Esophagus squamous epithelium (tissue), 4 donors: ENCODE measurements at regions not wholly inside any gene's neighbourhood (a gene's known extent, or its start where the extent isn't known, plus 50 kb on each side); places are given as distances from the start of the nearest gene placed in this dataset.

Experiments used
- POLR2A ChIP-seq, 4 donors: fragments of 450-650 bp; IDR thresholded peaks; one replicate each; pipeline ENCODE4 v1.6.1; 2017; ENCODE audit warnings: antibody characterized with exemption in 4 of 4, mild to moderate bottlenecking in 4 of 4, moderate library complexity in 3 of 4
- TF ChIP-seq, protein P1 (sequence below), 6 experiments: fragments of 450-650 bp in 4 of 6; fragments of 200-600 bp in 2 of 6; sonication (generic) in 2 of 6; IDR thresholded peaks; one replicate each; pipeline ENCODE4 v1.5.1; 2016 to 2019; ENCODE audit warnings: antibody characterized with exemption in 6 of 6, mild to moderate bottlenecking in 4 of 6, moderate library complexity in 4 of 6

DNA sequence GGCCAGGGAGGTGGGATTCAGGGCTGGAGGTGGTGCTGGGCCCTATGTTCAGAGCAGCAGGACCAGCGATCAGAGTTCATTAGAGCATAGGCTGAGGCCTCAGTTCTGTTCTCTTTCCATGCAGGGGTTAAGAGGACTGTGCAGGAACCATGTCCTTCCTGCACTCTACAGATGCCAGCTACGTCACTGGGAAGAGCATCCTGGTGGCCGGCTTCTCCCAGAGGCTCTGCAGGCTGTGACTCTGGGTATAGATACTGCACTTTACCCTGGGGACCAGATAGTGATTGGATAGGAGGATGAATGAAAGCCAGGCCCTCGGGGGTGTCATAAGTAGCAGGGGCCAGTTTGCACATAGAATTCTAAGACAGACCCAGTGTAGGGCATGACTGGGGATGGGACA is 92.6 kb downstream of the DHRS2 start:
- TF ChIP-seq, protein P1, sequence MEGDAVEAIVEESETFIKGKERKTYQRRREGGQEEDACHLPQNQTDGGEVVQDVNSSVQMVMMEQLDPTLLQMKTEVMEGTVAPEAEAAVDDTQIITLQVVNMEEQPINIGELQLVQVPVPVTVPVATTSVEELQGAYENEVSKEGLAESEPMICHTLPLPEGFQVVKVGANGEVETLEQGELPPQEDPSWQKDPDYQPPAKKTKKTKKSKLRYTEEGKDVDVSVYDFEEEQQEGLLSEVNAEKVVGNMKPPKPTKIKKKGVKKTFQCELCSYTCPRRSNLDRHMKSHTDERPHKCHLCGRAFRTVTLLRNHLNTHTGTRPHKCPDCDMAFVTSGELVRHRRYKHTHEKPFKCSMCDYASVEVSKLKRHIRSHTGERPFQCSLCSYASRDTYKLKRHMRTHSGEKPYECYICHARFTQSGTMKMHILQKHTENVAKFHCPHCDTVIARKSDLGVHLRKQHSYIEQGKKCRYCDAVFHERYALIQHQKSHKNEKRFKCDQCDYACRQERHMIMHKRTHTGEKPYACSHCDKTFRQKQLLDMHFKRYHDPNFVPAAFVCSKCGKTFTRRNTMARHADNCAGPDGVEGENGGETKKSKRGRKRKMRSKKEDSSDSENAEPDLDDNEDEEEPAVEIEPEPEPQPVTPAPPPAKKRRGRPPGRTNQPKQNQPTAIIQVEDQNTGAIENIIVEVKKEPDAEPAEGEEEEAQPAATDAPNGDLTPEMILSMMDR (IDR thresholded peaks at IDR 0.05): no peak
- TF ChIP-seq POLR2A (IDR thresholded peaks at IDR 0.05): no peak
